ENCODE measurements at regions not wholly inside any gene's neighbourhood (a gene's known extent, or its start where the extent isn't known, plus 50 kb on each side); places are given as distances from the start of the nearest gene placed in this dataset.

- TF ChIP-seq CTCF (conservative IDR thresholded peaks at IDR 0.05 in 1 of 2, IDR thresholded peaks at IDR 0.05 in 1 of 2; ENCODE audit: low read depth in 1 of 2, low read length in 2 of 2) (no peak), EZH2 (IDR thresholded peaks at IDR 0.05; ENCODE audit: low read length, missing control alignments) (no peak)
Measured at GRCh38 chr21:26374817-26375216, 198.3 kb downstream of the CYYR1 start.

All from fibroblast of lung (primary cell).